ENCODE measurements at regions not wholly inside any gene's neighbourhood (a gene's known extent, or its start where the extent isn't known, plus 50 kb on each side); places are given as distances from the start of the nearest gene placed in this dataset.

DNA sequence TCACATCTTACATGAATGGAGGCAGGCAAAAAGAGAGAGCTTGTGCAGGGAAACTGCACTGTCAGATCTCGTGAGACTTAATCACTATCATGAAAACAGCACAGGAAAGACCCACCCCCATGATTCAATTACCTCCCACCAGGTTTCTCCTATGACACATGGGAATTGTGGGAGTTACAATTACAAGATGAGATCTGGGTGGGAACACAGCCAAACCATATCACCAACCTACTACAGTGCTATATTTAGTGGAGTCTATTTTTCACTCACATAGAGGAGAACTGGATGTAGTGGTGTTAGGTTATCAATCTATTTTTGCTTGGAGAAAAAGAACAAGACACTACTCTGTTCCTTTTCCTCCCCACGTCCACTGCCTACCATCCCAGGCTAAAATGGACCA lies 276.6 kb downstream of the KCTD12 start:
- no peak for ATAC-seq (replicated peaks in 1 of 4)
- Histone ChIP-seq H3K27me3 (replicated peaks in 1 of 2; ENCODE audit: control insufficient read depth in 2 of 2, extremely low read depth in 1 of 2, insufficient read depth in 2 of 2, low read length in 1 of 2) (no peaks in the 10 kb centered on the region), H3K4me3 (ENCODE audit: control insufficient read depth in 1 of 2, extremely low read depth in 1 of 2, low read length in 1 of 2) (no peak overlapping the region), H3K9me3 (no peaks in the 10 kb centered on the region), H3K4me1 (ENCODE audit: control insufficient read depth in 1 of 2, extremely low read depth in 1 of 2, insufficient read depth in 2 of 2, low read length in 2 of 2) (no peaks in the 10 kb centered on the region), H3K27ac (ENCODE audit: low read length) (no peak overlapping the region), H3K36me3 (ENCODE audit: control insufficient read depth in 2 of 2, extremely low read depth in 1 of 2, insufficient read depth in 1 of 2, low read length in 1 of 2) (no peaks in the 10 kb centered on the region)
- Mint-ChIP-seq H3K4me3 (no peak overlapping the region), H3K27ac (no peak overlapping the region), H3K9me3 (no peaks in the 10 kb centered on the region), H3K27me3 (peaks cover 0 to 3% of the 10 kb centered on the region in 2 donors), H3K4me1 (no peaks in the 10 kb centered on the region), H3K36me3 (no peaks in the 10 kb centered on the region)
- WGBS (ENCODE audit: insufficient coverage): no CpG with 5 or more reads among the region's 2 CpGs
- DNase-seq: no peak
- CTCF ChIA-PET: no interaction called here
- POLR2A ChIA-PET: no interaction called here

DNA sequence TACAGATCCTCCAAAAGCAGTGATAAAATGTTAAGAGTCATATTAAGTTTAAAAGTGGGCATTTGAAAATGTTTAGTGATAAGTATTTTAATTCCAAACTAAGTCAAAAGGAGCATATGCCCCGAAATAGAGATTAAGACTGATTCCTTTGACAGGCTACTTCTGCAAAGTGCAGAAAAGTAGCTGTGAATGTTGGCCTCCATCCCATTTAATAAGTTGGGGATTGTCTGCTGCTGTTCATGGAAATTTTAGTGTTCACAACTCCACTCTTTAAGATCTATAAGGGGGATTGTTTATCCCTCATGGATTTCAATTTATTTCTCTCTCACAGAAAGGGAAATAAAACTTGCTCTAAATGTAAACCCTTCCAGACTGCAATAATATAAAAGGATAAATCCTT lies 278.3 kb downstream of the KCTD12 start:
- no peaks in the 10 kb centered on the region for H3K4me1 ChIP-seq (ENCODE audit: control insufficient read depth in 1 of 2, extremely low read depth in 1 of 2, insufficient read depth in 2 of 2, low read length in 2 of 2)
- WGBS (ENCODE audit: insufficient coverage): no CpG with 5 or more reads among the region's 1 CpG
- H3K36me3 ChIP-seq (ENCODE audit: control insufficient read depth in 2 of 2, extremely low read depth in 1 of 2, insufficient read depth in 1 of 2, low read length in 1 of 2): no peaks in the 10 kb centered on the region
- CTCF ChIA-PET: no interaction called here
- no peaks in the 10 kb centered on the region for H3K9me3 ChIP-seq
- peaks cover 0 to 3% of the 10 kb centered on the region in 2 experiments for H3K27me3 ChIP-seq (replicated peaks in 1 of 2; ENCODE audit: control insufficient read depth in 2 of 2, extremely low read depth in 1 of 2, insufficient read depth in 2 of 2, low read length in 1 of 2)
- Mint-ChIP-seq H3K27ac (no peak overlapping the region), H3K9me3 (no peaks in the 10 kb centered on the region), H3K36me3 (no peaks in the 10 kb centered on the region), H3K4me1 (no peaks in the 10 kb centered on the region), H3K27me3 (peaks cover 0 to 6% of the 10 kb centered on the region in 2 donors), H3K4me3 (no peak overlapping the region)
- ATAC-seq (replicated peaks in 1 of 4) (no peak), DNase-seq (no peak)
- H3K27ac ChIP-seq (ENCODE audit: low read length): no peak overlapping the region
- H3K4me3 ChIP-seq (ENCODE audit: control insufficient read depth in 1 of 2, extremely low read depth in 1 of 2, low read length in 1 of 2): no peak overlapping the region
- POLR2A ChIA-PET: no interaction called here

DNA sequence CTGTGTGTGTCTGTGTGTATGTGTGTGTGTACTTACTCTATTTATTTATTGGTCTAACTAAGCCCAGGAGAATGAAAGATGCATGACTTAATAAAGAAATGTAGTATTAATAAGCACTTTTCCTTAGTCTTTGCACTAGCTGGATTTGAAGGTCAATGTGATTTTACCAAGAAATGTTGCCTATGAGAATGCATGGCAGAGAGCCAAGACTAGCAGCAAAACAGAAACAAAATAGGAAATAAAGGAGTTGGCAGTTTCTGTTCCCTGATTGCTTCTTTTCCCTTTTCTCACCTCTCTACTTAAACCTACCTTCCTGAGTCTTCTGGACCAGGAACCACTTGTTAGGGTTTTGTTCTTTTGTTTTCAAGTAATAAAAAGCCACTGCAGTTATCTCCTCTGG lies 286.1 kb downstream of the KCTD12 start:
- no peak overlapping the region for H3K4me3 Mint-ChIP-seq
- ChIA-PET POLR2A (no interaction called here), CTCF (no interaction called here)
- peaks cover 0 to 3% of the 10 kb centered on the region in 2 experiments for H3K27me3 ChIP-seq (replicated peaks in 1 of 2; ENCODE audit: control insufficient read depth in 2 of 2, extremely low read depth in 1 of 2, insufficient read depth in 2 of 2, low read length in 1 of 2)
- no peaks in the 10 kb centered on the region for H3K36me3 Mint-ChIP-seq
- ATAC-seq (replicated peaks in 1 of 4): no peak
- no peak overlapping the region for H3K4me3 ChIP-seq (ENCODE audit: control insufficient read depth in 1 of 2, extremely low read depth in 1 of 2, low read length in 1 of 2)
- peaks cover 2 to 9% of the 10 kb centered on the region in 2 donors for H3K27me3 Mint-ChIP-seq
- DNase-seq: no peak
- H3K9me3 Mint-ChIP-seq: no peaks in the 10 kb centered on the region
- no peak overlapping the region for H3K27ac ChIP-seq (ENCODE audit: low read length)
- no peak overlapping the region for H3K27ac Mint-ChIP-seq
- no peaks in the 10 kb centered on the region for H3K36me3 ChIP-seq (ENCODE audit: control insufficient read depth in 2 of 2, extremely low read depth in 1 of 2, insufficient read depth in 1 of 2, low read length in 1 of 2)
- no peaks in the 10 kb centered on the region for H3K9me3 ChIP-seq
- no peaks in the 10 kb centered on the region for H3K4me1 ChIP-seq (ENCODE audit: control insufficient read depth in 1 of 2, extremely low read depth in 1 of 2, insufficient read depth in 2 of 2, low read length in 2 of 2)
- no peaks in the 10 kb centered on the region for H3K4me1 Mint-ChIP-seq

DNA sequence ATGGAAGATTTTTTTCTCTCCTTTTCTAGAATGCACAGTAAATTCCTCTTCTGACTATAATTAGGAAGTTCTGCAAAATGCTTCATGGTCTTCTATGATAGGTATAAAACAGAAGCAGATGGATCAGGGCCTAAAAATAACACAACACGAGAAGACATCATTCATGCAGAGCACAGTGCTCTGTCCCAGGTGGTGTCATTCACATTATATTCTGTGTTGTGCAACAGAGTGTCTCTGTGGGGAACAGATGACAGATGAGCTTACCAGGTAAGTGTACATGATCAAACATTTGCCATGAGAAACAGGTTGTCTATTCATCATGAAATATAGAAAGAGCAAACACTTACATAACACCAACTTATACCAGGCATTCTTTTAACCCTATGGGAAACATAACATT lies 288.3 kb downstream of the KCTD12 start:
- WGBS (ENCODE audit: insufficient coverage): no CpG with 5 or more reads among the region's 1 CpG
- no peak overlapping the region for H3K27ac ChIP-seq (ENCODE audit: low read length)
- no peaks in the 10 kb centered on the region for H3K36me3 Mint-ChIP-seq
- peaks cover 2 to 4% of the 10 kb centered on the region in 2 donors for H3K27me3 Mint-ChIP-seq
- no peak overlapping the region for H3K4me3 ChIP-seq (ENCODE audit: control insufficient read depth in 1 of 2, extremely low read depth in 1 of 2, low read length in 1 of 2)
- H3K4me1 ChIP-seq (ENCODE audit: control insufficient read depth in 1 of 2, extremely low read depth in 1 of 2, insufficient read depth in 2 of 2, low read length in 2 of 2): no peaks in the 10 kb centered on the region
- ChIA-PET CTCF (no interaction called here), POLR2A (no interaction called here)
- H3K9me3 Mint-ChIP-seq: no peaks in the 10 kb centered on the region
- no peaks in the 10 kb centered on the region for H3K27me3 ChIP-seq (replicated peaks in 1 of 2; ENCODE audit: control insufficient read depth in 2 of 2, extremely low read depth in 1 of 2, insufficient read depth in 2 of 2, low read length in 1 of 2)
- no peak overlapping the region for H3K27ac Mint-ChIP-seq
- DNase-seq (no peak), ATAC-seq (replicated peaks in 1 of 4) (no peak)
- no peaks in the 10 kb centered on the region for H3K9me3 ChIP-seq
- H3K36me3 ChIP-seq (ENCODE audit: control insufficient read depth in 2 of 2, extremely low read depth in 1 of 2, insufficient read depth in 1 of 2, low read length in 1 of 2): no peaks in the 10 kb centered on the region
- H3K4me1 Mint-ChIP-seq: no peaks in the 10 kb centered on the region
- no peak overlapping the region for H3K4me3 Mint-ChIP-seq

DNA sequence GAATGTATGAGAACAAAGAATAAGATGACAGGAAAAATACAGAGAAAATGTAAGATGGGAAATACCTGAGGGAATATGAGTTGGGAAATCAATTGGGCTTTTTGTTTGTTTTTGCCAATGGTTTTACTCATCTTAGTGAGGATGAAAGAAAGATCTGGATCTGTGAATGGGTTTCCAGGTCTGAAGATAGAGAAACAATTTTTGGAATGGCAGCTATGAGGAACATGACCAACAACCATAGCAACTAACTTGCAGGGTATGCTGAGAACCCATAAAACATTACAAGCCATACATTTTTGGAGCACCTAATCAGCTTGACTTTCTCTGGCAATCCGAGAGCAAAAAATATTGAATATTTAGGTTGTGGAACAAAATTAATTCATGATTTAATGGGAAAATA lies 290.0 kb downstream of the KCTD12 start:
- peaks cover 0 to 2% of the 10 kb centered on the region in 2 donors for H3K27me3 Mint-ChIP-seq
- ChIA-PET POLR2A (no interaction called here), CTCF (no interaction called here)
- no peaks in the 10 kb centered on the region for H3K9me3 Mint-ChIP-seq
- WGBS (ENCODE audit: insufficient coverage): no CpG with 5 or more reads among the region's 1 CpG
- no peak overlapping the region for H3K27ac ChIP-seq (ENCODE audit: low read length)
- H3K4me3 ChIP-seq (ENCODE audit: control insufficient read depth in 1 of 2, extremely low read depth in 1 of 2, low read length in 1 of 2): no peak overlapping the region
- H3K27ac Mint-ChIP-seq: no peak overlapping the region
- no peaks in the 10 kb centered on the region for H3K27me3 ChIP-seq (replicated peaks in 1 of 2; ENCODE audit: control insufficient read depth in 2 of 2, extremely low read depth in 1 of 2, insufficient read depth in 2 of 2, low read length in 1 of 2)
- no peaks in the 10 kb centered on the region for H3K9me3 ChIP-seq
- no peaks in the 10 kb centered on the region for H3K4me1 ChIP-seq (ENCODE audit: control insufficient read depth in 1 of 2, extremely low read depth in 1 of 2, insufficient read depth in 2 of 2, low read length in 2 of 2)
- H3K36me3 ChIP-seq (ENCODE audit: control insufficient read depth in 2 of 2, extremely low read depth in 1 of 2, insufficient read depth in 1 of 2, low read length in 1 of 2): no peaks in the 10 kb centered on the region
- ATAC-seq (replicated peaks in 1 of 4) (no peak), DNase-seq (no peak)
- H3K4me3 Mint-ChIP-seq: no peak overlapping the region
- no peaks in the 10 kb centered on the region for H3K4me1 Mint-ChIP-seq
- H3K36me3 Mint-ChIP-seq: no peaks in the 10 kb centered on the region

DNA sequence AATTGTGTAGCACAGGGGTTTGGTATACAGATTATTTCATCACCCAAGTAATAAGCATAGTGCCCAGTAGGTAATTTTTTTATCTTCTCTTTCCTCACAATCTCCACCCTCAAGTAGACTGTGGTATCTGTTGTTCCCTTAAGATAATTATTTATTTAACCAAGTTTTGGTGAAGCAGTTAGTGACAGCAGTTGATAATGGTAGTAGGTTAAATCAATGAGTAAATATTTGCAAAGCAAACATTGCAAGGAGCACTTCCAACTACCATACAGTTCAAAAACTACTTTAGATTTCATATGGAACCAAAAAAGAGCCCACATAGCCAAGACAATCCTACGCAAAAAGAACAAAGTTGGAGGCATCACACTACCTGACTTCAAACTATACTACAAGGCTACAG lies 291.8 kb downstream of the KCTD12 start:
- no peak overlapping the region for H3K4me3 Mint-ChIP-seq
- ChIA-PET POLR2A (no interaction called here), CTCF (no interaction called here)
- Histone ChIP-seq H3K36me3 (ENCODE audit: control insufficient read depth in 2 of 2, extremely low read depth in 1 of 2, insufficient read depth in 1 of 2, low read length in 1 of 2) (no peaks in the 10 kb centered on the region), H3K4me1 (ENCODE audit: control insufficient read depth in 1 of 2, extremely low read depth in 1 of 2, insufficient read depth in 2 of 2, low read length in 2 of 2) (no peaks in the 10 kb centered on the region), H3K9me3 (no peaks in the 10 kb centered on the region), H3K4me3 (ENCODE audit: control insufficient read depth in 1 of 2, extremely low read depth in 1 of 2, low read length in 1 of 2) (no peak overlapping the region), H3K27ac (ENCODE audit: low read length) (no peak overlapping the region), H3K27me3 (replicated peaks in 1 of 2; ENCODE audit: control insufficient read depth in 2 of 2, extremely low read depth in 1 of 2, insufficient read depth in 2 of 2, low read length in 1 of 2) (no peaks in the 10 kb centered on the region)
- H3K27me3 Mint-ChIP-seq: peaks cover 0 to 2% of the 10 kb centered on the region in 2 donors
- H3K36me3 Mint-ChIP-seq: no peaks in the 10 kb centered on the region
- ATAC-seq (replicated peaks in 1 of 4): no peak
- H3K27ac Mint-ChIP-seq: no peak overlapping the region
- no CpG with 5 or more reads among the region's 1 CpG for WGBS (ENCODE audit: insufficient coverage)
- DNase-seq: no peak
- no peaks in the 10 kb centered on the region for H3K4me1 Mint-ChIP-seq
- H3K9me3 Mint-ChIP-seq: no peaks in the 10 kb centered on the region

- ATAC-seq (replicated peaks in 1 of 4): no peak
- CTCF ChIA-PET: no interaction called here
Observed at GRCh38 chr13:76586842-76587241, 299.4 kb downstream of the KCTD12 start.

More at GRCh38 chr13:76586842-76587241, 299.4 kb downstream of the KCTD12 start:
- Mint-ChIP-seq H3K4me1 (no peaks in the 10 kb centered on the region), H3K9me3 (peaks cover 0 to 5% (median 4%) of the 10 kb centered on the region in 3 donors), H3K27ac (no peak overlapping the region), H3K27me3 (peaks cover 9 to 11% of the 10 kb centered on the region in 2 donors), H3K36me3 (no peaks in the 10 kb centered on the region), H3K4me3 (no peak overlapping the region)
- no peaks in the 10 kb centered on the region for H3K9me3 ChIP-seq
- WGBS (ENCODE audit: insufficient coverage): no CpG with 5 or more reads among the region's 4 CpGs
- POLR2A ChIA-PET: no interaction called here
- H3K36me3 ChIP-seq (ENCODE audit: control insufficient read depth in 2 of 2, extremely low read depth in 1 of 2, insufficient read depth in 1 of 2, low read length in 1 of 2): no peaks in the 10 kb centered on the region
- H3K4me1 ChIP-seq (ENCODE audit: control insufficient read depth in 1 of 2, extremely low read depth in 1 of 2, insufficient read depth in 2 of 2, low read length in 2 of 2): no peaks in the 10 kb centered on the region
- no peak overlapping the region for H3K27ac ChIP-seq (ENCODE audit: low read length)
- no peaks in the 10 kb centered on the region for H3K27me3 ChIP-seq (replicated peaks in 1 of 2; ENCODE audit: control insufficient read depth in 2 of 2, extremely low read depth in 1 of 2, insufficient read depth in 2 of 2, low read length in 1 of 2)
- DNase-seq: no peak
- H3K4me3 ChIP-seq (ENCODE audit: control insufficient read depth in 1 of 2, extremely low read depth in 1 of 2, low read length in 1 of 2): no peak overlapping the region
